DOHH2 (cell line): ENCODE measurements at regions not wholly inside any gene's neighbourhood (a gene's known extent, or its start where the extent isn't known, plus 50 kb on each side); places are given as distances from the start of the nearest gene placed in this dataset.

Experiments
- H3F3A ChIP-seq: fragments of 200-600 bp; sonication (generic), shearing (Covaris generic); 2 replicates; pipeline ENCODE4 v1.6.0; 2016; ENCODE audit warnings: antibody characterized with exemption, mild to moderate bottlenecking; ENCODE audit not compliant: control insufficient read depth, insufficient read depth
- H3K27ac ChIP-seq: fragments of 200-600 bp; sonication (generic); 2 replicates; pipeline ENCODE4 v1.5.1; 2014; ENCODE audit warnings: low read depth, mild to moderate bottlenecking, low read length, moderate library complexity
- H3K27me3 ChIP-seq: fragments of 200-600 bp; sonication (generic); 2 replicates; pipeline ENCODE4 v1.6.1; 2014; ENCODE audit warnings: mild to moderate bottlenecking, low read length, mixed read lengths; ENCODE audit not compliant: control insufficient read depth
- H3K36me3 ChIP-seq: fragments of 200-600 bp; sonication (generic); 2 replicates; pipeline ENCODE4 v1.6.1; 2014; ENCODE audit warnings: mild to moderate bottlenecking, low read length, moderate library complexity, mixed read lengths; ENCODE audit not compliant: control insufficient read depth
- H3K4me1 ChIP-seq: fragments of 200-600 bp; sonication (generic); 2 replicates; pipeline ENCODE4 v1.6.1; 2014; ENCODE audit warnings: mild to moderate bottlenecking, low read length, mixed read lengths; ENCODE audit not compliant: control insufficient read depth
- H3K4me2 ChIP-seq: fragments of 200-600 bp; sonication (generic); 2 replicates; pipeline ENCODE4 v1.6.0; 2014; ENCODE audit warnings: mild to moderate bottlenecking, low read length, moderate library complexity
- H3K4me3 ChIP-seq: fragments of 200-600 bp; sonication (generic); 2 replicates; pipeline ENCODE4 v1.5.1; 2014; ENCODE audit warnings: mild to moderate bottlenecking, low read length, mixed read lengths
- H3K79me2 ChIP-seq: fragments of 200-600 bp; sonication (generic); 2 replicates; pipeline ENCODE4 v1.6.1; 2014; ENCODE audit warnings: mild to moderate bottlenecking, low read length, mixed read lengths; ENCODE audit not compliant: control insufficient read depth
- H3K9me2 ChIP-seq: fragments of 200-600 bp; sonication (generic); replicated peaks from 2 replicates; pipeline ENCODE4 v1.6.1; 2014; ENCODE audit warnings: mild to moderate bottlenecking, low read length, mixed read lengths; ENCODE audit not compliant: control insufficient read depth
- H3K9me3 ChIP-seq: fragments of 200-600 bp; sonication (generic); 2 replicates; pipeline ENCODE4 v1.6.1; 2014; ENCODE audit warnings: antibody characterized with exemption, low read length, mixed read lengths; ENCODE audit not compliant: control insufficient read depth, insufficient read depth
- H4K20me1 ChIP-seq: fragments of 200-600 bp; sonication (generic); 2 replicates; pipeline ENCODE4 v1.6.0; 2014; ENCODE audit warnings: low read depth, mild to moderate bottlenecking, antibody characterized with exemption, low read length, moderate library complexity; ENCODE audit not compliant: control insufficient read depth, insufficient read depth
- CTCF ChIP-seq: fragments of 200-600 bp; sonication (generic); IDR thresholded peaks from one replicate; pipeline ENCODE4 v1.5.1; 2014; ENCODE audit warnings: antibody characterized with exemption, mild to moderate bottlenecking, low read depth, low read length; ENCODE audit not compliant: poor library complexity, severe bottlenecking
- EZH2phosphoT487 ChIP-seq: fragments of 200-600 bp; sonication (generic); IDR thresholded peaks from 2 replicates; pipeline ENCODE4 v1.6.1; 2017; ENCODE audit warnings: borderline replicate concordance, mild to moderate bottlenecking, antibody characterized with exemption, low read length, moderate library complexity, mixed read lengths

GRCh38 chr5:40446910-40447309 is 232.8 kb upstream of the PTGER4 start:
- no peak overlapping the region for H3K4me2 ChIP-seq
- H3K27ac ChIP-seq, result no peak overlapping the region
- H3K4me3 ChIP-seq, result no peak overlapping the region
- H3K4me1 ChIP-seq, result no peaks in the 10 kb centered on the region
- no peaks in the 10 kb centered on the region for H3K9me2 ChIP-seq
- H3K27me3 ChIP-seq, result no peaks in the 10 kb centered on the region
- no peaks in the 10 kb centered on the region for H3F3A ChIP-seq
- TF ChIP-seq EZH2phosphoT487 (no peak), CTCF (no peak)
- H3K36me3 ChIP-seq, result no peaks in the 10 kb centered on the region
- peaks cover 3% of the 10 kb centered on the region; the same call in 1 of the 2 replicates for H3K9me3 ChIP-seq
- H3K79me2 ChIP-seq, result no peaks in the 10 kb centered on the region
- no peaks in the 10 kb centered on the region for H4K20me1 ChIP-seq

GRCh38 chr5:40442346-40442745 is 237.4 kb upstream of the PTGER4 start:
- Histone ChIP-seq H3K9me3 (peaks cover 3% of the 10 kb centered on the region; the same call in 1 of the 2 replicates), H3K79me2 (no peaks in the 10 kb centered on the region), H3K9me2 (no peaks in the 10 kb centered on the region), H3K27me3 (no peaks in the 10 kb centered on the region), H3F3A (no peaks in the 10 kb centered on the region), H3K4me2 (no peak overlapping the region), H3K27ac (no peak overlapping the region), H3K36me3 (no peaks in the 10 kb centered on the region), H3K4me1 (0 out of 2 replicates have a peak, but pooled peaks cover 5% of the 10 kb centered on the region), H4K20me1 (no peaks in the 10 kb centered on the region), H3K4me3 (no peak overlapping the region)
- no peak for TF ChIP-seq CTCF
- no peak for TF ChIP-seq EZH2phosphoT487

GRCh38 chr5:40441733-40442132 is 238.0 kb upstream of the PTGER4 start:
- no peak overlapping the region for H3K4me2 ChIP-seq
- TF ChIP-seq CTCF (no peak), EZH2phosphoT487 (no peak)
- no peaks in the 10 kb centered on the region for H3K9me2 ChIP-seq
- no peaks in the 10 kb centered on the region for H3K36me3 ChIP-seq
- H3K9me3 ChIP-seq, result peaks cover under 1% of the 10 kb centered on the region; the same call in 1 of the 2 replicates
- no peaks in the 10 kb centered on the region for H3F3A ChIP-seq
- H3K4me3 ChIP-seq, result no peak overlapping the region
- no peaks in the 10 kb centered on the region for H4K20me1 ChIP-seq
- H3K79me2 ChIP-seq, result no peaks in the 10 kb centered on the region
- 0 out of 2 replicates have a peak, but pooled peaks cover 5% of the 10 kb centered on the region for H3K4me1 ChIP-seq
- no peaks in the 10 kb centered on the region for H3K27me3 ChIP-seq
- H3K27ac ChIP-seq, result no peak overlapping the region
